ENCODE measurements at regions not wholly inside any gene's neighbourhood (a gene's known extent, or its start where the extent isn't known, plus 50 kb on each side); places are given as distances from the start of the nearest gene placed in this dataset.

DNA sequence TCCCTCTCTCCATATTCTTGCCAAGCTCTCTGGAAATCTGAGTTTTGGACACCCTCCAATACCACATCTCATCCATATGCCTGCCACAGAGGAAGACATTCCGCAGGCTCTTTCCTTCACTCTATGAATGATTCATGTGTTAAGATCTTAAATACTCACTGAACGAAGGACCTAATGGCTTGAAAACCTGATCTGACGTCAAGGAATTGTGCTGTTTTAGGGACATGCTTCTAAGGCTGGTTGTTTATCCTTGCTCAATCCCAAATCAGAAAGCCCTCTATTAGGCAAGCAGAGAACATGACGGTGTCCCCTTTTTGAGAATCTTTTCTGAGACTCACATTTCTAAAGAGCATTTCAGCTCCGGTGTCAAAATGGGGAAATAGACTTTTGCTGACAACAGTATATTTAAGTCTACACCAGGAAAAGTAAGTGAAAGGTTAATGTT lies 83.7 kb upstream of the GALNT5 start:
- Histone ChIP-seq H3K4me1 (ENCODE audit: control insufficient read depth in 2 of 2, insufficient read depth in 2 of 2, low read length in 2 of 2) (no peaks in the 10 kb centered on the region), H3K27me3 (replicated peaks in 1 of 4; ENCODE audit: control extremely low read depth in 1 of 4, control insufficient read depth in 3 of 4, insufficient read depth in 4 of 4, low read length in 3 of 4) (no peaks in the 10 kb centered on the region), H3K9ac (ENCODE audit: low read length) (no peak overlapping the region), H3K4me2 (replicated peaks; ENCODE audit: low read depth, low read length, poor library complexity, severe bottlenecking) (no peak overlapping the region), H3K9me3 (ENCODE audit: control extremely low read depth in 1 of 3, control insufficient read depth in 2 of 3, insufficient read depth in 1 of 3, low read length in 2 of 3) (no peaks in the 10 kb centered on the region), H3K4me3 (ENCODE audit: control extremely low read depth in 1 of 5, extremely low read depth in 1 of 5, insufficient read depth in 1 of 5, low read depth in 2 of 5, low read length in 4 of 5) (no peak overlapping the region), H3K27ac (ENCODE audit: low read length in 2 of 2) (no peak overlapping the region), H2AFZ (ENCODE audit: insufficient read depth, low read depth, low read length, poor library complexity, severe bottlenecking) (no peak overlapping the region), H3K36me3 (replicated peaks in 1 of 2; ENCODE audit: control extremely low read depth in 1 of 2, control insufficient read depth in 1 of 2, extremely low read depth in 1 of 2, insufficient read depth in 2 of 2, low read length in 1 of 2) (no peaks in the 10 kb centered on the region), H3K79me2 (ENCODE audit: control insufficient read depth, insufficient read depth, low read length) (no peaks in the 10 kb centered on the region), H4K20me1 (ENCODE audit: control insufficient read depth, insufficient read depth, low read length, poor library complexity, severe bottlenecking) (no peaks in the 10 kb centered on the region)
- ATAC-seq (ENCODE audit: low read depth) (no peak), DNase-seq (no peak)
- TF ChIP-seq, protein P1, sequence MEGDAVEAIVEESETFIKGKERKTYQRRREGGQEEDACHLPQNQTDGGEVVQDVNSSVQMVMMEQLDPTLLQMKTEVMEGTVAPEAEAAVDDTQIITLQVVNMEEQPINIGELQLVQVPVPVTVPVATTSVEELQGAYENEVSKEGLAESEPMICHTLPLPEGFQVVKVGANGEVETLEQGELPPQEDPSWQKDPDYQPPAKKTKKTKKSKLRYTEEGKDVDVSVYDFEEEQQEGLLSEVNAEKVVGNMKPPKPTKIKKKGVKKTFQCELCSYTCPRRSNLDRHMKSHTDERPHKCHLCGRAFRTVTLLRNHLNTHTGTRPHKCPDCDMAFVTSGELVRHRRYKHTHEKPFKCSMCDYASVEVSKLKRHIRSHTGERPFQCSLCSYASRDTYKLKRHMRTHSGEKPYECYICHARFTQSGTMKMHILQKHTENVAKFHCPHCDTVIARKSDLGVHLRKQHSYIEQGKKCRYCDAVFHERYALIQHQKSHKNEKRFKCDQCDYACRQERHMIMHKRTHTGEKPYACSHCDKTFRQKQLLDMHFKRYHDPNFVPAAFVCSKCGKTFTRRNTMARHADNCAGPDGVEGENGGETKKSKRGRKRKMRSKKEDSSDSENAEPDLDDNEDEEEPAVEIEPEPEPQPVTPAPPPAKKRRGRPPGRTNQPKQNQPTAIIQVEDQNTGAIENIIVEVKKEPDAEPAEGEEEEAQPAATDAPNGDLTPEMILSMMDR (IDR thresholded peaks at IDR 0.05): no peak
- no peak for TF ChIP-seq EZH2 (IDR thresholded peaks at IDR 0.05; ENCODE audit: borderline replicate concordance, insufficient read depth, low read depth, low read length, poor library complexity, severe bottlenecking)
- no peaks in the 10 kb centered on the region for H3K4me1 Mint-ChIP-seq
- intact Hi-C loops (cut with micrococcal nuclease): no loop called here
- H3K4me3 Mint-ChIP-seq: no peak overlapping the region
- no peaks in the 10 kb centered on the region for H3K27me3 Mint-ChIP-seq
- 100% methylated on average over 1 of the region's 5 CpGs for WGBS (ENCODE audit: insufficient coverage)
- CTCF ChIA-PET: no interaction called here
- H3K9me3 Mint-ChIP-seq (ENCODE audit: insufficient read depth): no peaks in the 10 kb centered on the region
- POLR2A ChIA-PET: no interaction called here
- no peak overlapping the region for H3K27ac Mint-ChIP-seq

DNA sequence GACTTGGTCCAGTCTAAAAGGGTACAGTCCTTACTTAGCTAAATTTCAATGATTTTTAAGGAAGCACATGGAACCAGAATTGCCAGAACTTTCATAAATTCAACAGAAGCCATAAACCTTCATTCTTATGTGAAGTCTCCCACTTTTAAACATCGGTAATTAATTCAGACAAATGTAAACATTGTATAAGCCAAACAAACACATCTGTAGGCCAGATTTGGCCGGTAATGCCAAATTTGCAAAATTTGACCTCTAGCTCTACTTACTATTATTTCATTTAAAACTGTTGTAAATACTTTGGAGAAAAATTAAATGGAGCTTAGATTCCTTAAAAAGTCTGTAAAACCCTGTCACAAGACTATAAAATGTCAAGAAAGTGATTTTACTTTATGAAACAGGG lies 83.2 kb upstream of the GALNT5 start:
- H3K4me3 Mint-ChIP-seq: no peak overlapping the region
- H3K9ac ChIP-seq (ENCODE audit: low read length): no peak overlapping the region
- no peaks in the 10 kb centered on the region for H4K20me1 ChIP-seq (ENCODE audit: control insufficient read depth, insufficient read depth, low read length, poor library complexity, severe bottlenecking)
- H3K4me2 ChIP-seq (replicated peaks; ENCODE audit: low read depth, low read length, poor library complexity, severe bottlenecking): no peak overlapping the region
- POLR2A ChIA-PET: no interaction called here
- no peak overlapping the region for H3K27ac Mint-ChIP-seq
- TF ChIP-seq EZH2 (IDR thresholded peaks at IDR 0.05; ENCODE audit: borderline replicate concordance, insufficient read depth, low read depth, low read length, poor library complexity, severe bottlenecking): no peak
- TF ChIP-seq, protein P1 (IDR thresholded peaks at IDR 0.05): no peak
- no peak overlapping the region for H2AFZ ChIP-seq (ENCODE audit: insufficient read depth, low read depth, low read length, poor library complexity, severe bottlenecking)
- H3K36me3 ChIP-seq (replicated peaks in 1 of 2; ENCODE audit: control extremely low read depth in 1 of 2, control insufficient read depth in 1 of 2, extremely low read depth in 1 of 2, insufficient read depth in 2 of 2, low read length in 1 of 2): no peaks in the 10 kb centered on the region
- H3K4me3 ChIP-seq (ENCODE audit: control extremely low read depth in 1 of 5, extremely low read depth in 1 of 5, insufficient read depth in 1 of 5, low read depth in 2 of 5, low read length in 4 of 5): no peak overlapping the region
- no CpG with 5 or more reads among the region's 2 CpGs for WGBS (ENCODE audit: insufficient coverage)
- H3K79me2 ChIP-seq (ENCODE audit: control insufficient read depth, insufficient read depth, low read length): no peaks in the 10 kb centered on the region
- intact Hi-C loops (cut with micrococcal nuclease): no loop called here
- no peaks in the 10 kb centered on the region for H3K9me3 ChIP-seq (ENCODE audit: control extremely low read depth in 1 of 3, control insufficient read depth in 2 of 3, insufficient read depth in 1 of 3, low read length in 2 of 3)
- no peaks in the 10 kb centered on the region for H3K9me3 Mint-ChIP-seq (ENCODE audit: insufficient read depth)
- no peaks in the 10 kb centered on the region for H3K27me3 ChIP-seq (replicated peaks in 1 of 4; ENCODE audit: control extremely low read depth in 1 of 4, control insufficient read depth in 3 of 4, insufficient read depth in 4 of 4, low read length in 3 of 4)
- CTCF ChIA-PET: no interaction called here
- no peaks in the 10 kb centered on the region for H3K27me3 Mint-ChIP-seq
- H3K4me1 Mint-ChIP-seq: no peaks in the 10 kb centered on the region
- H3K27ac ChIP-seq (ENCODE audit: low read length in 2 of 2): no peak overlapping the region
- ATAC-seq (ENCODE audit: low read depth) (no peak), DNase-seq (no peak)
- no peaks in the 10 kb centered on the region for H3K4me1 ChIP-seq (ENCODE audit: control insufficient read depth in 2 of 2, insufficient read depth in 2 of 2, low read length in 2 of 2)

Measured in B cell (primary cell).